HepG2 (cell line): ENCODE measurements at regions not wholly inside any gene's neighbourhood (a gene's known extent, or its start where the extent isn't known, plus 50 kb on each side); places are given as distances from the start of the nearest gene placed in this dataset.

Experiments
- CBX1 ChIP-seq: IDR thresholded peaks from one replicate; pipeline ENCODE4 v1.6.1; 2016; ENCODE audit warnings: antibody characterized with exemption, low read depth
- ERF ChIP-seq: IDR thresholded peaks from 2 replicates; pipeline ENCODE4 v1.6.1; 2018; ENCODE audit warnings: missing biosample characterization, missing genetic modification reagents
- IKZF1 ChIP-seq: fragments of 450-650 bp; IDR thresholded peaks from 2 replicates; pipeline ENCODE4 v1.7.1; 2016
- KLF6 ChIP-seq: IDR thresholded peaks from 2 replicates; pipeline ENCODE4 v1.8.0; 2016; ENCODE audit warnings: missing biosample characterization, missing genetic modification reagents
- LBX2 ChIP-seq: sonication (generic); formaldehyde crosslinking; IDR thresholded peaks from 2 replicates; pipeline ENCODE4 v1.5.0; 2020; ENCODE audit warnings: missing genetic modification reagents, mild to moderate bottlenecking, borderline replicate concordance
- MIXL1 ChIP-seq: IDR thresholded peaks from 2 replicates; pipeline ENCODE4 v1.6.1; 2016
- PPARG ChIP-seq: conservative IDR thresholded peaks from 2 replicates; pipeline ENCODE4 v1.6.1; 2016; ENCODE audit warnings: missing biosample characterization, missing genetic modification reagents
- ZFAT ChIP-seq: sonication (generic); formaldehyde crosslinking; conservative IDR thresholded peaks from 2 replicates; pipeline ENCODE4 v1.8.1; 2023; ENCODE audit warnings: missing genetic modification reagents, inconsistent platforms
- ZMAT5 ChIP-seq: sonication (generic); formaldehyde crosslinking; IDR thresholded peaks from 2 replicates; pipeline ENCODE4 v1.5.0; 2020; ENCODE audit warnings: mild to moderate bottlenecking, low read depth, missing genetic modification reagents, borderline replicate concordance
- ZNF232 ChIP-seq: sonication (generic); formaldehyde crosslinking; IDR thresholded peaks from 2 replicates; pipeline ENCODE4 v1.4.0; 2020; ENCODE audit warnings: missing genetic modification reagents, borderline replicate concordance
- ZNF251 ChIP-seq: sonication (generic); formaldehyde crosslinking; IDR thresholded peaks from 2 replicates; pipeline ENCODE4 v1.9.0; 2021; ENCODE audit warnings: mild to moderate bottlenecking, missing genetic modification reagents
- ZNF546 ChIP-seq: sonication (generic); formaldehyde crosslinking; conservative IDR thresholded peaks from 2 replicates; pipeline ENCODE4 v1.8.1; 2023; ENCODE audit warnings: mild to moderate bottlenecking, missing genetic modification reagents
- ZNF557 ChIP-seq: sonication (generic); formaldehyde crosslinking; IDR thresholded peaks from 2 replicates; pipeline ENCODE4 v1.4.0; 2020; ENCODE audit warnings: missing genetic modification reagents
- ZNF564 ChIP-seq: sonication (generic); formaldehyde crosslinking; IDR thresholded peaks from 2 replicates; pipeline ENCODE4 v1.8.1; 2023; ENCODE audit warnings: mild to moderate bottlenecking, missing genetic modification reagents
- ZNF616 ChIP-seq: sonication (generic); formaldehyde crosslinking; IDR thresholded peaks from 2 replicates; pipeline ENCODE4 v1.5.0; 2020; ENCODE audit warnings: low read depth, mild to moderate bottlenecking, missing genetic modification reagents
- ZNF646 ChIP-seq: sonication (generic); formaldehyde crosslinking; IDR thresholded peaks from 2 replicates; pipeline ENCODE4 v1.9.0; 2021; ENCODE audit warnings: mild to moderate bottlenecking, missing genetic modification reagents
- TF ChIP-seq, protein P1 (sequence below), 2 experiments: sonication (generic) in 1 of 2; formaldehyde crosslinking in 1 of 2; IDR thresholded peaks; 2 replicates each; pipeline versions ENCODE4 v1.4.0 to v1.6.1; 2016 to 2020; ENCODE audit warnings: borderline replicate concordance in 1 of 2, low read depth in 1 of 2, mild to moderate bottlenecking in 1 of 2, missing genetic modification reagents in 1 of 2

- TF ChIP-seq ZNF616 (CRISPR knock-in tag): no peak
- no peak for TF ChIP-seq KLF6 (CRISPR knock-in tag)
- no peak for TF ChIP-seq LBX2
- no peak for TF ChIP-seq ZNF564 (CRISPR knock-in tag)
- TF ChIP-seq, protein P1, sequence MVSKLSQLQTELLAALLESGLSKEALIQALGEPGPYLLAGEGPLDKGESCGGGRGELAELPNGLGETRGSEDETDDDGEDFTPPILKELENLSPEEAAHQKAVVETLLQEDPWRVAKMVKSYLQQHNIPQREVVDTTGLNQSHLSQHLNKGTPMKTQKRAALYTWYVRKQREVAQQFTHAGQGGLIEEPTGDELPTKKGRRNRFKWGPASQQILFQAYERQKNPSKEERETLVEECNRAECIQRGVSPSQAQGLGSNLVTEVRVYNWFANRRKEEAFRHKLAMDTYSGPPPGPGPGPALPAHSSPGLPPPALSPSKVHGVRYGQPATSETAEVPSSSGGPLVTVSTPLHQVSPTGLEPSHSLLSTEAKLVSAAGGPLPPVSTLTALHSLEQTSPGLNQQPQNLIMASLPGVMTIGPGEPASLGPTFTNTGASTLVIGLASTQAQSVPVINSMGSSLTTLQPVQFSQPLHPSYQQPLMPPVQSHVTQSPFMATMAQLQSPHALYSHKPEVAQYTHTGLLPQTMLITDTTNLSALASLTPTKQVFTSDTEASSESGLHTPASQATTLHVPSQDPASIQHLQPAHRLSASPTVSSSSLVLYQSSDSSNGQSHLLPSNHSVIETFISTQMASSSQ (IDR thresholded peaks at IDR 0.05; ENCODE audit: low read depth): peak; percentile 59
- TF ChIP-seq, protein P1 (CRISPR knock-in tag; IDR thresholded peaks at IDR 0.05; ENCODE audit: borderline replicate concordance): no peak
- TF ChIP-seq IKZF1: no peak
- TF ChIP-seq ZNF557 (CRISPR knock-in tag): no peak
- TF ChIP-seq ZNF546 (CRISPR knock-in tag): no peak
- no peak for TF ChIP-seq ZNF232 (CRISPR knock-in tag)
- no peak for TF ChIP-seq ZFAT (CRISPR knock-in tag)
- TF ChIP-seq CBX1: no peak
- no peak for TF ChIP-seq ZNF646 (CRISPR knock-in tag)
- no peak for TF ChIP-seq ZNF251 (CRISPR knock-in tag)
- no peak for TF ChIP-seq ERF (CRISPR knock-in tag)
- no peak for TF ChIP-seq ZMAT5 (CRISPR knock-in tag)
- TF ChIP-seq PPARG (CRISPR knock-in tag): no peak
- TF ChIP-seq MIXL1: peak; percentile 53; the same call in 1 of the 2 replicates
These were observed 167.1 kb downstream of the FGF9 start (continued) for GRCh38 chr13:21837841-21838551.
